ENCODE measurements at regions not wholly inside any gene's neighbourhood (a gene's known extent, or its start where the extent isn't known, plus 50 kb on each side); places are given as distances from the start of the nearest gene placed in this dataset.

DNA sequence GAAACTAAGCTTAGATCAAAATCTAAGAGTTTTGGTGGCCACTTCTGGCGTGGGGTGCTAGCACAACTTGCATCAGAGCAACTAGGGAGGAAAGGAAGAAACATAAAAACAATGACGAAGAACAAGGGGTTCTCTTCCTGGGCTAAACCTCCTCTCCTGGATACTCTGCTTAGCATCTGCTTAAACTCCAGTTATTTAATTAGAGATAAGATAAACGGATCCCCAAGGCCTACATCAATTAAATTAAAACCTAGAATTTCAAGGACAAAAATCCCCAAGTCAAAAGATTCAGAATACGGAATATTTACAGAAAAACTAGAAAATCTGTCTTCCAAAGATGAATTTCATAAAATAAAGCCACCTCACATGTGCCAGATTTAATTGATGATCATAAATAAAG, 281.9 kb downstream of the SHOX2 start:
- no peaks in the 10 kb centered on the region for H3K79me2 ChIP-seq (ENCODE audit: insufficient read depth, low read length)
- no peak overlapping the region for H3K27ac ChIP-seq (ENCODE audit: low read depth, low read length)
- H3K4me1 ChIP-seq (ENCODE audit: control insufficient read depth in 1 of 2, insufficient read depth in 2 of 2, low read length in 2 of 2): no peaks in the 10 kb centered on the region
- H3K27me3 ChIP-seq (ENCODE audit: insufficient read depth, low read length): no peaks in the 10 kb centered on the region
- no peak overlapping the region for H2AFZ ChIP-seq (ENCODE audit: low read depth, low read length, poor library complexity, severe bottlenecking)
- H3K9ac ChIP-seq (ENCODE audit: low read length): no peak overlapping the region
- H3K9me3 ChIP-seq (ENCODE audit: control insufficient read depth in 1 of 2, insufficient read depth in 1 of 2, low read depth in 1 of 2, low read length in 2 of 2): no peaks in the 10 kb centered on the region
- no peak overlapping the region for H3K4me2 ChIP-seq (ENCODE audit: low read length)
- intact Hi-C loops (cut with micrococcal nuclease): no loop called here
- no peaks in the 10 kb centered on the region for H4K20me1 ChIP-seq (ENCODE audit: insufficient read depth)
- ChIA-PET CTCF (no interaction called here), POLR2A (no interaction called here), RAD21 (ENCODE audit: low non-redundant PET in 1 of 2, low total read pairs in 2 of 2, uncharacterized antibody in 2 of 2, unreplicated experiment in 2 of 2) (no interaction called here)
- no peaks in the 10 kb centered on the region for H3K36me3 ChIP-seq (ENCODE audit: control insufficient read depth in 1 of 2, insufficient read depth in 2 of 2, low read length in 2 of 2)
- ATAC-seq (no peak), DNase-seq (ENCODE audit: low read depth, low spot score) (no peak)
- H3K9me2 ChIP-seq (ENCODE audit: insufficient read depth): no peaks in the 10 kb centered on the region
- BruUV-seq (replicated peaks): no TSS peak
- no peak overlapping the region for H3K4me3 ChIP-seq (replicated peaks in 1 of 2; ENCODE audit: low read depth in 1 of 2, low read length in 2 of 2)
- TF ChIP-seq TCF7L2 (IDR thresholded peaks at IDR 0.05; ENCODE audit: borderline replicate concordance, extremely low read depth, insufficient read depth, insufficient read length) (no peak), EZH2 (IDR thresholded peaks at IDR 0.05) (no peak), CEBPB (IDR thresholded peaks at IDR 0.05; ENCODE audit: low read depth) (no peak), YY1 (IDR thresholded peaks at IDR 0.05; ENCODE audit: extremely low read depth, insufficient replicate concordance, low read depth, low read length) (no peak), SRF (IDR thresholded peaks at IDR 0.05; ENCODE audit: low read depth) (no peak), FOSL1 (IDR thresholded peaks at IDR 0.05; ENCODE audit: low read depth) (no peak), POLR2AphosphoS5 (IDR thresholded peaks at IDR 0.05; ENCODE audit: low read depth, low read length) (no peak), SIN3A (IDR thresholded peaks at IDR 0.05; ENCODE audit: low read depth) (no peak), RAD21 (IDR thresholded peaks at IDR 0.05; ENCODE audit: low read depth) (no peak), EZH2phosphoT487 (IDR thresholded peaks at IDR 0.05; ENCODE audit: borderline replicate concordance) (no peak)
- TF ChIP-seq, protein P1, sequence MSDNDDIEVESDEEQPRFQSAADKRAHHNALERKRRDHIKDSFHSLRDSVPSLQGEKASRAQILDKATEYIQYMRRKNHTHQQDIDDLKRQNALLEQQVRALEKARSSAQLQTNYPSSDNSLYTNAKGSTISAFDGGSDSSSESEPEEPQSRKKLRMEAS (IDR thresholded peaks at IDR 0.05): no peak
- TF ChIP-seq, protein P2, sequence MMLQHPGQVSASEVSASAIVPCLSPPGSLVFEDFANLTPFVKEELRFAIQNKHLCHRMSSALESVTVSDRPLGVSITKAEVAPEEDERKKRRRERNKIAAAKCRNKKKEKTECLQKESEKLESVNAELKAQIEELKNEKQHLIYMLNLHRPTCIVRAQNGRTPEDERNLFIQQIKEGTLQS (IDR thresholded peaks at IDR 0.05): no peak

GRCh38 chr3:157823050-157823449, 283.2 kb downstream of the SHOX2 start:
- intact Hi-C loops (cut with micrococcal nuclease): no loop called here
- ChIA-PET CTCF (no interaction called here), POLR2A (no interaction called here), RAD21 (ENCODE audit: low non-redundant PET in 1 of 2, low total read pairs in 2 of 2, uncharacterized antibody in 2 of 2, unreplicated experiment in 2 of 2) (no interaction called here)
- Histone ChIP-seq H3K4me1 (ENCODE audit: control insufficient read depth in 1 of 2, insufficient read depth in 2 of 2, low read length in 2 of 2) (no peaks in the 10 kb centered on the region), H3K27ac (ENCODE audit: low read depth, low read length) (no peak overlapping the region), H3K27me3 (ENCODE audit: insufficient read depth, low read length) (no peaks in the 10 kb centered on the region), H2AFZ (ENCODE audit: low read depth, low read length, poor library complexity, severe bottlenecking) (peak overlapping the region; percentile 18), H3K4me3 (replicated peaks in 1 of 2; ENCODE audit: low read depth in 1 of 2, low read length in 2 of 2) (no peak overlapping the region), H3K9me2 (ENCODE audit: insufficient read depth) (no peaks in the 10 kb centered on the region), H4K20me1 (ENCODE audit: insufficient read depth) (no peaks in the 10 kb centered on the region), H3K36me3 (ENCODE audit: control insufficient read depth in 1 of 2, insufficient read depth in 2 of 2, low read length in 2 of 2) (no peaks in the 10 kb centered on the region), H3K9ac (ENCODE audit: low read length) (no peak overlapping the region), H3K4me2 (ENCODE audit: low read length) (no peak overlapping the region), H3K9me3 (ENCODE audit: control insufficient read depth in 1 of 2, insufficient read depth in 1 of 2, low read depth in 1 of 2, low read length in 2 of 2) (no peaks in the 10 kb centered on the region), H3K79me2 (ENCODE audit: insufficient read depth, low read length) (no peaks in the 10 kb centered on the region)
- no TSS peak for BruUV-seq (replicated peaks)
- ATAC-seq: no peak
- no peak for DNase-seq (ENCODE audit: low read depth, low spot score)
- TF ChIP-seq FOSL1 (IDR thresholded peaks at IDR 0.05; ENCODE audit: low read depth) (no peak), JUND (IDR thresholded peaks at IDR 0.05) (no peak), SP1 (IDR thresholded peaks at IDR 0.05; ENCODE audit: low read depth) (no peak), ELF1 (IDR thresholded peaks at IDR 0.05; ENCODE audit: borderline replicate concordance, low read depth) (no peak), ZNF274 (IDR thresholded peaks at IDR 0.05; ENCODE audit: low read depth, low read length) (no peak), TCF7L2 (IDR thresholded peaks at IDR 0.05; ENCODE audit: borderline replicate concordance, extremely low read depth, insufficient read depth, insufficient read length) (no peak), EGR1 (IDR thresholded peaks at IDR 0.05; ENCODE audit: low read depth) (no peak), ZFX (IDR thresholded peaks at IDR 0.05) (no peak), POLR2A (IDR thresholded peaks at IDR 0.05; ENCODE audit: borderline replicate concordance, extremely low read depth, insufficient read depth, insufficient read length) (no peak), CEBPB (IDR thresholded peaks at IDR 0.05; ENCODE audit: low read depth) (no peak), POLR2AphosphoS5 (IDR thresholded peaks at IDR 0.05; ENCODE audit: low read depth, low read length) (no peak), EZH2phosphoT487 (IDR thresholded peaks at IDR 0.05; ENCODE audit: borderline replicate concordance) (no peak), CBX3 (IDR thresholded peaks at IDR 0.05; ENCODE audit: low read depth) (no peak), RAD21 (IDR thresholded peaks at IDR 0.05; ENCODE audit: low read depth) (peak; percentile 15; the same call in 1 of the 2 replicates)
- TF ChIP-seq, protein P3, sequence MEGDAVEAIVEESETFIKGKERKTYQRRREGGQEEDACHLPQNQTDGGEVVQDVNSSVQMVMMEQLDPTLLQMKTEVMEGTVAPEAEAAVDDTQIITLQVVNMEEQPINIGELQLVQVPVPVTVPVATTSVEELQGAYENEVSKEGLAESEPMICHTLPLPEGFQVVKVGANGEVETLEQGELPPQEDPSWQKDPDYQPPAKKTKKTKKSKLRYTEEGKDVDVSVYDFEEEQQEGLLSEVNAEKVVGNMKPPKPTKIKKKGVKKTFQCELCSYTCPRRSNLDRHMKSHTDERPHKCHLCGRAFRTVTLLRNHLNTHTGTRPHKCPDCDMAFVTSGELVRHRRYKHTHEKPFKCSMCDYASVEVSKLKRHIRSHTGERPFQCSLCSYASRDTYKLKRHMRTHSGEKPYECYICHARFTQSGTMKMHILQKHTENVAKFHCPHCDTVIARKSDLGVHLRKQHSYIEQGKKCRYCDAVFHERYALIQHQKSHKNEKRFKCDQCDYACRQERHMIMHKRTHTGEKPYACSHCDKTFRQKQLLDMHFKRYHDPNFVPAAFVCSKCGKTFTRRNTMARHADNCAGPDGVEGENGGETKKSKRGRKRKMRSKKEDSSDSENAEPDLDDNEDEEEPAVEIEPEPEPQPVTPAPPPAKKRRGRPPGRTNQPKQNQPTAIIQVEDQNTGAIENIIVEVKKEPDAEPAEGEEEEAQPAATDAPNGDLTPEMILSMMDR (IDR thresholded peaks at IDR 0.05 in 2 of 3, conservative IDR thresholded peaks at IDR 0.05 in 1 of 3; ENCODE audit: borderline replicate concordance in 1 of 3, insufficient read depth in 1 of 3, low read depth in 2 of 3, low read length in 2 of 3): 0 out of 6 replicates have a peak, but pooled peaks of 1 of the 3 experiments have one; percentile 17
